Ishikawa (cell line): ENCODE measurements at regions not wholly inside any gene's neighbourhood (a gene's known extent, or its start where the extent isn't known, plus 50 kb on each side); places are given as distances from the start of the nearest gene placed in this dataset.

Experiments
- CEBPB ChIP-seq: IDR thresholded peaks from 2 replicates; pipeline ENCODE4 v1.6.1; 2012
- TAF1 ChIP-seq: IDR thresholded peaks from 2 replicates; pipeline ENCODE4 v1.6.1; 2012; ENCODE audit warnings: low read depth, mild to moderate bottlenecking
- TCF12 ChIP-seq: IDR thresholded peaks from 2 replicates; pipeline ENCODE4 v1.6.1; 2012; ENCODE audit warnings: low read depth
- YY1 ChIP-seq: IDR thresholded peaks from 2 replicates; pipeline ENCODE4 v1.6.1; 2012; ENCODE audit warnings: low read depth

DNA sequence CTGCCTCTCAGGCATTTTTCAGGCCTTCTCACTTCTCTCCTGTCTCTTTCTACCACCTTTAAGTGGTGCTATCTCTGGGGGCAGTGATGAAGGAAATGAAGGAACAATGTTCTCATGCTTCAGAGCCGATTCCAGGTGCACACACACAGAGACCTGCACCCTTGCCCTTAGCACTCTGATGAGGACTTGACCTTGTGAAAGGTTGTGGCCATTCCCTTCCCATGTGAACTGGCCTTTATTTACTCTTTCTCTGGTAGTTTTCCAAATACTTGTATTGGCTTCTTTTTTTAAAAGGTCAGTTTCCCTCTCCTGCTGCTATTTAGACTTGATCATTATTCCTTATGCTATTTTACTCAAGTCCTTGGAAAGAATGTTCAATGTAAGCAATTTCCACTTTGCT, 188.6 kb downstream of the MDFIC start:
- no peak for TF ChIP-seq YY1
- no peak for TF ChIP-seq CEBPB
- TF ChIP-seq TCF12, result no peak
- TF ChIP-seq TAF1, result no peak
